Adrenal gland (tissue), 5 donors: ENCODE measurements at regions not wholly inside any gene's neighbourhood (a gene's known extent, or its start where the extent isn't known, plus 50 kb on each side); places are given as distances from the start of the nearest gene placed in this dataset.

Experiments
- POLR2A ChIP-seq, 2 donors: fragments of 450-650 bp; IDR thresholded peaks; one replicate each; pipeline ENCODE4 v1.6.1; 2017; ENCODE audit warnings: antibody characterized with exemption in 2 of 2, mild to moderate bottlenecking in 2 of 2, moderate library complexity in 1 of 2
- TF ChIP-seq, protein P1 (sequence below), 6 experiments: fragments of 450-650 bp in 4 of 6; fragments of 200-600 bp in 2 of 6; sonication (generic) in 1 of 6; IDR thresholded peaks; 1 replicate in 5 of 6; 2 replicates in 1 of 6; pipeline versions ENCODE4 v1.5.1 to v1.8.0; 2016 to 2021; ENCODE audit warnings: antibody characterized with exemption in 6 of 6, mild to moderate bottlenecking in 2 of 6, moderate library complexity in 1 of 6
- donor health status: DM: no; HTN: no; CAD: no.

DNA sequence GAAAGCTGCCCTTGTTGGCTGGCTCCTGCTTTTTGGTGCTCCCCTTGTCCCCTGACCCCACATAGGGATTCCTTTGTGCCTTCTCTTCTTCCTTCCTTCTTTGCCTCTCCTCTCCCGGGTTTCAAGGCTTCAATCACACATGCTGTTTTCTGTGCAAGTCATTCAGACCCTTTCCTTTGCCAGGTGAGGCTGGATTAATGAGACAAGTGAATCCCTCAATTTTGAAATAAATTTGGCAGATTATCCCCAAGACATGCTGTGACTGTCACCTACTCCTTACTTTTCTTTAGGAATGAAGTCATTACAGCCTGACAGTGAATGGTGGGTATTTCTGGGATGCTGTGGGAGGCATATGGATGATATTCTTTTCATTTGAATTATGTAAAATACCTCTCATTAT is 259.0 kb upstream of the RGMA start:
- TF ChIP-seq, protein P1, sequence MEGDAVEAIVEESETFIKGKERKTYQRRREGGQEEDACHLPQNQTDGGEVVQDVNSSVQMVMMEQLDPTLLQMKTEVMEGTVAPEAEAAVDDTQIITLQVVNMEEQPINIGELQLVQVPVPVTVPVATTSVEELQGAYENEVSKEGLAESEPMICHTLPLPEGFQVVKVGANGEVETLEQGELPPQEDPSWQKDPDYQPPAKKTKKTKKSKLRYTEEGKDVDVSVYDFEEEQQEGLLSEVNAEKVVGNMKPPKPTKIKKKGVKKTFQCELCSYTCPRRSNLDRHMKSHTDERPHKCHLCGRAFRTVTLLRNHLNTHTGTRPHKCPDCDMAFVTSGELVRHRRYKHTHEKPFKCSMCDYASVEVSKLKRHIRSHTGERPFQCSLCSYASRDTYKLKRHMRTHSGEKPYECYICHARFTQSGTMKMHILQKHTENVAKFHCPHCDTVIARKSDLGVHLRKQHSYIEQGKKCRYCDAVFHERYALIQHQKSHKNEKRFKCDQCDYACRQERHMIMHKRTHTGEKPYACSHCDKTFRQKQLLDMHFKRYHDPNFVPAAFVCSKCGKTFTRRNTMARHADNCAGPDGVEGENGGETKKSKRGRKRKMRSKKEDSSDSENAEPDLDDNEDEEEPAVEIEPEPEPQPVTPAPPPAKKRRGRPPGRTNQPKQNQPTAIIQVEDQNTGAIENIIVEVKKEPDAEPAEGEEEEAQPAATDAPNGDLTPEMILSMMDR (IDR thresholded peaks at IDR 0.05): no peak
- no peak for TF ChIP-seq POLR2A (IDR thresholded peaks at IDR 0.05)
